Left ventricle myocardium inferior (tissue), 1 donor: ENCODE measurements at regions not wholly inside any gene's neighbourhood (a gene's known extent, or its start where the extent isn't known, plus 50 kb on each side); places are given as distances from the start of the nearest gene placed in this dataset.

Experiments
- DNase-seq: peaks from one replicate; pipeline ENCODE4 v3.0.0-alpha.2; 2020
- H3K27ac ChIP-seq: fragments of 200-600 bp; replicated peaks from 2 replicates; pipeline ENCODE4 v1.8.0; 2021
- H3K27me3 ChIP-seq: fragments of 200-600 bp; 2 replicates; pipeline ENCODE4 v1.8.0; 2021; ENCODE audit warnings: low read depth
- H3K36me3 ChIP-seq: fragments of 200-600 bp; 2 replicates; pipeline ENCODE4 v1.8.0; 2021
- H3K4me1 ChIP-seq: fragments of 200-600 bp; 2 replicates; pipeline ENCODE4 v1.8.0; 2021
- H3K4me3 ChIP-seq: fragments of 200-600 bp; 2 replicates; pipeline ENCODE4 v1.8.0; 2021; ENCODE audit warnings: mild to moderate bottlenecking, moderate library complexity
- H3K9me3 ChIP-seq: fragments of 200-600 bp; replicated peaks from 2 replicates; pipeline ENCODE4 v1.8.0; 2021
- CTCF ChIP-seq: fragments of 200-600 bp; IDR thresholded peaks from 2 replicates; pipeline ENCODE4 v1.8.0; 2021; ENCODE audit warnings: antibody characterized with exemption, mild to moderate bottlenecking, borderline replicate concordance
- intact Hi-C: fragments of 100-400 bp; cut with micrococcal nuclease; formaldehyde crosslinking; loops from one replicate; pipeline ENCODE4 v1.11.0; 2022
- donor health status: DM: no; HTN: yes; CAD: no; lungs with severe emphysema.

- no peak for TF ChIP-seq CTCF
- no peak for DNase-seq
- Histone ChIP-seq H3K36me3 (no peaks in the 10 kb centered on the region), H3K27ac (peak overlapping the region; percentile 34), H3K27me3 (no peaks in the 10 kb centered on the region), H3K4me1 (peaks cover 69% of the 10 kb centered on the region), H3K4me3 (no peak overlapping the region), H3K9me3 (no peaks in the 10 kb centered on the region)
- intact Hi-C loops, result loop anchor here (5.0 to 10.0 kb wide), 2 partner anchors 154 to 251 kb away; no protein-coding TSS in a partner anchor
Observed at GRCh38 chr9:109901201-109901600, 121.2 kb downstream of the PALM2AKAP2 start.

- Histone ChIP-seq H3K9me3 (no peaks in the 10 kb centered on the region), H3K27me3 (no peaks in the 10 kb centered on the region), H3K27ac (peak overlapping the region; percentile 59), H3K4me1 (peaks cover 76% of the 10 kb centered on the region), H3K36me3 (no peaks in the 10 kb centered on the region), H3K4me3 (no peak overlapping the region)
- DNase-seq, result peak; percentile 29
- peak; percentile 86 for TF ChIP-seq CTCF
- intact Hi-C loops, result loop anchor here (5.0 to 10.0 kb wide), 2 partner anchors 151 to 249 kb away; no protein-coding TSS in a partner anchor
Observed at GRCh38 chr9:109903515-109904138, 123.6 kb downstream of the PALM2AKAP2 start.

GRCh38 chr9:109904666-109905065, 124.7 kb downstream of the PALM2AKAP2 start:
- Histone ChIP-seq H3K4me1 (peaks cover 82% of the 10 kb centered on the region), H3K27ac (peak overlapping the region; percentile 85)

GRCh38 chr9:109905472-109905871, 125.5 kb downstream of the PALM2AKAP2 start:
- H3K4me3 ChIP-seq, result no peak overlapping the region
- no peak for TF ChIP-seq CTCF
- H3K27ac ChIP-seq, result peak overlapping the region; percentile 85
- no peak for DNase-seq
- H3K9me3 ChIP-seq, result no peaks in the 10 kb centered on the region
- no peaks in the 10 kb centered on the region for H3K36me3 ChIP-seq
- H3K27me3 ChIP-seq, result no peaks in the 10 kb centered on the region
- intact Hi-C loops, result loop anchor here (10.0 kb wide), 1 partner anchor 149 kb away; no protein-coding TSS in a partner anchor
- H3K4me1 ChIP-seq, result peaks cover 90% of the 10 kb centered on the region

More at GRCh38 chr9:109904666-109905065, 124.7 kb downstream of the PALM2AKAP2 start:
- Histone ChIP-seq H3K4me3 (no peak overlapping the region), H3K9me3 (no peaks in the 10 kb centered on the region), H3K27me3 (no peaks in the 10 kb centered on the region), H3K36me3 (no peaks in the 10 kb centered on the region)
- no peak for TF ChIP-seq CTCF
- no peak for DNase-seq
- intact Hi-C loops, result loop anchor here (5.0 to 10.0 kb wide), 2 partner anchors 150 to 248 kb away; no protein-coding TSS in a partner anchor

GRCh38 chr9:109906766-109907382, 126.9 kb downstream of the PALM2AKAP2 start:
- Histone ChIP-seq H3K27me3 (no peaks in the 10 kb centered on the region), H3K4me1 (peaks cover 97% of the 10 kb centered on the region), H3K4me3 (no peak overlapping the region), H3K9me3 (no peaks in the 10 kb centered on the region), H3K27ac (peak overlapping the region; percentile 85), H3K36me3 (no peaks in the 10 kb centered on the region)
- DNase-seq, result no peak
- TF ChIP-seq CTCF, result no peak
- intact Hi-C loops, result loop anchor here (10.0 kb wide), 1 partner anchor 148 kb away; no protein-coding TSS in a partner anchor
